HG03575 (cell line): ENCODE measurements at regions not wholly inside any gene's neighbourhood (a gene's known extent, or its start where the extent isn't known, plus 50 kb on each side); places are given as distances from the start of the nearest gene placed in this dataset.

Experiments used
- ATAC-seq: cut with Tn5 transposase; IDR thresholded peaks from one replicate; pipeline ENCODE4 v1.9.1; 2021; ENCODE audit not compliant: unreplicated experiment, insufficient number of reproducible peaks, low FRiP score; ENCODE audit errors: extremely low read depth

GRCh38 chr2:7407001-7407400 lies 489.8 kb downstream of the RNF144A start:
- ATAC-seq: no peak

- ATAC-seq: no peak
Observed at GRCh38 chr2:7407906-7408680, 490.9 kb downstream of the RNF144A start.

- ATAC-seq: no peak
Observed at GRCh38 chr2:7411691-7412090, 494.5 kb downstream of the RNF144A start.

- no peak for ATAC-seq
Observed at GRCh38 chr2:7417845-7418742, 500.9 kb downstream of the RNF144A start.

GRCh38 chr2:7419186-7419585 lies 502.0 kb downstream of the RNF144A start:
- no peak for ATAC-seq

- no peak for ATAC-seq
Observed at GRCh38 chr2:7419814-7420311, 502.7 kb downstream of the RNF144A start.

- ATAC-seq: no peak
Observed at GRCh38 chr2:7420530-7420929, 503.3 kb downstream of the RNF144A start.

- no peak for ATAC-seq
Observed at GRCh38 chr2:7424481-7424880, 507.3 kb downstream of the RNF144A start.

- ATAC-seq: no peak
Observed at GRCh38 chr2:7427293-7428060, 510.3 kb downstream of the RNF144A start.

GRCh38 chr2:7428454-7429204 lies 511.4 kb downstream of the RNF144A start:
- ATAC-seq: no peak

GRCh38 chr2:7429733-7430132 lies 512.5 kb downstream of the RNF144A start:
- ATAC-seq: no peak

GRCh38 chr2:7430421-7430868 lies 513.2 kb downstream of the RNF144A start:
- no peak for ATAC-seq

- no peak for ATAC-seq
Observed at GRCh38 chr2:7430869-7431641, 513.8 kb downstream of the RNF144A start.

- no peak for ATAC-seq
Observed at GRCh38 chr2:7432436-7432835, 515.2 kb downstream of the RNF144A start.

GRCh38 chr2:7436096-7436906 lies 519.1 kb downstream of the RNF144A start:
- no peak for ATAC-seq

- no peak for ATAC-seq
Observed at GRCh38 chr2:7437141-7437540, 519.9 kb downstream of the RNF144A start.
